Upper lobe of left lung (tissue), 6 donors: ENCODE measurements at regions not wholly inside any gene's neighbourhood (a gene's known extent, or its start where the extent isn't known, plus 50 kb on each side); places are given as distances from the start of the nearest gene placed in this dataset.

Experiments
- ATAC-seq, 2 donors: fragments of 200-7000 bp; cut with Tn5 transposase; one replicate each; pipeline ENCODE4 v1.9.1; 2022; ENCODE audit warnings: mild to moderate bottlenecking in 2 of 2, moderate library complexity in 2 of 2; ENCODE audit not compliant: low FRiP score in 2 of 2
- DNase-seq, 2 donors: peaks; one replicate each; pipeline ENCODE4 v3.0.0-alpha.2; 2019 to 2020
- H3K27ac ChIP-seq, 4 donors: fragments of 200-600 bp; sonication (generic); one replicate each; pipeline ENCODE4 v1.5.1; 2016 to 2019
- H3K27me3 ChIP-seq, 4 donors: fragments of 200-600 bp; sonication (generic); one replicate each; pipeline ENCODE4 v1.5.1; 2017 to 2019
- H3K36me3 ChIP-seq, 4 donors: fragments of 200-600 bp; sonication (generic); one replicate each; pipeline ENCODE4 v1.5.1; 2016 to 2019
- H3K4me1 ChIP-seq, 4 donors: fragments of 200-600 bp; sonication (generic); one replicate each; pipeline ENCODE4 v1.5.1; 2018 to 2019
- H3K4me3 ChIP-seq, 4 donors: fragments of 200-600 bp; sonication (generic); one replicate each; pipeline ENCODE4 v1.5.1; 2017 to 2019; ENCODE audit warnings: mild to moderate bottlenecking in 2 of 4, moderate library complexity in 1 of 4
- H3K9me3 ChIP-seq, 4 donors: fragments of 200-600 bp; sonication (generic); one replicate each; pipeline ENCODE4 v1.5.1; 2018 to 2019
- EP300 ChIP-seq, 4 donors: sonication (generic); formaldehyde crosslinking; IDR thresholded peaks; one replicate each; pipeline ENCODE4 v1.5.1; 2017; ENCODE audit warnings: antibody characterized with exemption in 4 of 4, control low read depth in 2 of 4
- POLR2A ChIP-seq, 4 donors: fragments of 450-650 bp; IDR thresholded peaks; one replicate each; pipeline ENCODE4 v1.5.1; 2016 to 2017; ENCODE audit warnings: antibody characterized with exemption in 4 of 4, mild to moderate bottlenecking in 2 of 4
- POLR2AphosphoS5 ChIP-seq, 2 donors: sonication (generic); formaldehyde crosslinking; IDR thresholded peaks; one replicate each; pipeline ENCODE4 v1.5.1; 2017; ENCODE audit warnings: antibody characterized with exemption in 2 of 2
- WGBS, 2 donors: methylation state at CpG; one replicate each; pipeline ENCODE4 v1.1.5; 2017 to 2018; 5-methylcytosine and 5-hydroxymethylcytosine counted together
- TF ChIP-seq, protein P1 (sequence below), 6 experiments: fragments of 450-650 bp in 4 of 6; fragments of 200-600 bp in 2 of 6; sonication (generic) in 2 of 6; IDR thresholded peaks; one replicate each; pipeline ENCODE4 v1.5.1; 2016 to 2019; ENCODE audit warnings: antibody characterized with exemption in 6 of 6
- donor health status: DM: no; HTN: no; CAD: no; lungs with moderate emphysema.
- donor health status: DM: no; HTN: yes; CAD: no; lungs with severe emphysema.

DNA sequence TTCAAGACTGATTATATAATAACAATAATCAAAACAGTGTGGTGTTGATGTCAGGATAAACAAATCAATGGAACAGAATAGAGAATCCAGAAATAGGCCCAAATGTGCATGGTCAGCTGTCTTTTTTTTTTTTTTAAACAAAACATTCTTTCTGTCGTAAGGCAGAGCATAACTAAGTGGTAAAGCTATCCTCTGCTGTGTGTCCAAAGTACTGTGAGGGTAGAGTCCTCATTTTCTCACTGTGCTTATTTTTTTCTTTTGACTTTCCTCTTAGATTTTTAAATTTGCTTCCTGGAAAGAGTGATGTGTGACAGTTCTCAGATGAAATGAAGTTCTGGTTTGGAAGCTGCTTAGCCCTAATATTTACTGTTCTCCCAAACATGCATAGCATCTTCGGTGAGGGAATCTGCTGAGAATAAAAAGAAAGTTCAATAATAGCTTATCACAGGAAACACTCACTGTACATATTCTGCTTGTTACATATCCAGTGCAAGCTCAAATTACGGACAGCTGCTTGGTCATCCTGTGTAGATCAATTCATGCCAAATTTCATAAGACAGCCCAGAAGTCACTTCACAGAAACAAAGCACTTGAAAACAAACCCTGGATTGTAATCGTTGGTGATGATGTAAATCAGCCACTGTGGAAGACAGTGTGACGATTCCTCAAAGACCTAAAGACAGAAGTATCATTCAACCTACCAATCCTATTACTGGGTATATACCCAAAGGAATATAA lies 423.9 kb downstream of the NEBL start:
- no peak overlapping the region for H3K27ac ChIP-seq

DNA sequence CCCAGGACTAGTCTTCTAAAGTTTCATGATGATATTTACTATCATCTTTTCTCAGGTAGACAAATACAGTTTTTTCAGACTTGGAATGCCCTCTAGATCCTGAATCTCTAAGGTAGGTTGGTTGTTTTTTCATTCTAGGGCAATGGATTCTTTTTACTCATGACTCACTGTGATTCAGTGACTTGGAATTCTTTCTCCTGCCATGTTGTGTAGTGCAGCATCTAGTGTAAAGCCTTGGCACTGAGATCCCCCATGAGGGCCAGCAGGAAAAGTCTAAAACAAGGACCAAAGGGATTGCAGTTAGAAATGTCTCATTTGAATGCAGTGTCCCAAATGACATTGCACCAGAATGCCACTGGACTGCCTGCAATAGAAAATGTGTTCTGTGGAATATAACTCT lies 430.4 kb downstream of the NEBL start:
- Histone ChIP-seq H3K9me3 (peaks cover 0 to 5% (median 2%) of the 10 kb centered on the region in 4 donors), H3K4me3 (no peak overlapping the region), H3K4me1 (no peaks in the 10 kb centered on the region), H3K27me3 (no peaks in the 10 kb centered on the region), H3K27ac (no peak overlapping the region), H3K36me3 (no peaks in the 10 kb centered on the region)
- ATAC-seq, result peak in 1 of 2 donors; percentile 50
- TF ChIP-seq, protein P1, sequence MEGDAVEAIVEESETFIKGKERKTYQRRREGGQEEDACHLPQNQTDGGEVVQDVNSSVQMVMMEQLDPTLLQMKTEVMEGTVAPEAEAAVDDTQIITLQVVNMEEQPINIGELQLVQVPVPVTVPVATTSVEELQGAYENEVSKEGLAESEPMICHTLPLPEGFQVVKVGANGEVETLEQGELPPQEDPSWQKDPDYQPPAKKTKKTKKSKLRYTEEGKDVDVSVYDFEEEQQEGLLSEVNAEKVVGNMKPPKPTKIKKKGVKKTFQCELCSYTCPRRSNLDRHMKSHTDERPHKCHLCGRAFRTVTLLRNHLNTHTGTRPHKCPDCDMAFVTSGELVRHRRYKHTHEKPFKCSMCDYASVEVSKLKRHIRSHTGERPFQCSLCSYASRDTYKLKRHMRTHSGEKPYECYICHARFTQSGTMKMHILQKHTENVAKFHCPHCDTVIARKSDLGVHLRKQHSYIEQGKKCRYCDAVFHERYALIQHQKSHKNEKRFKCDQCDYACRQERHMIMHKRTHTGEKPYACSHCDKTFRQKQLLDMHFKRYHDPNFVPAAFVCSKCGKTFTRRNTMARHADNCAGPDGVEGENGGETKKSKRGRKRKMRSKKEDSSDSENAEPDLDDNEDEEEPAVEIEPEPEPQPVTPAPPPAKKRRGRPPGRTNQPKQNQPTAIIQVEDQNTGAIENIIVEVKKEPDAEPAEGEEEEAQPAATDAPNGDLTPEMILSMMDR (IDR thresholded peaks at IDR 0.05), result no peak
- no peak for TF ChIP-seq POLR2AphosphoS5 (IDR thresholded peaks at IDR 0.05)
- no peak for TF ChIP-seq EP300 (IDR thresholded peaks at IDR 0.05)
- TF ChIP-seq POLR2A (IDR thresholded peaks at IDR 0.05), result no peak
- DNase-seq, result no peak

More for the DNA sequence above, 423.9 kb downstream of the NEBL start:
- ATAC-seq (no peak), DNase-seq (no peak)
- Histone ChIP-seq H3K27me3 (no peaks in the 10 kb centered on the region), H3K9me3 (no peaks in the 10 kb centered on the region), H3K36me3 (no peaks in the 10 kb centered on the region), H3K4me3 (no peak overlapping the region), H3K4me1 (no peaks in the 10 kb centered on the region)
- TF ChIP-seq POLR2A (IDR thresholded peaks at IDR 0.05), result no peak
- TF ChIP-seq, protein P1 (IDR thresholded peaks at IDR 0.05), result no peak
- TF ChIP-seq POLR2AphosphoS5 (IDR thresholded peaks at IDR 0.05), result no peak
- no peak for TF ChIP-seq EP300 (IDR thresholded peaks at IDR 0.05)
- 35 to 46% methylated on average over 5 of the region's 5 CpGs for WGBS, 2 donors

DNA sequence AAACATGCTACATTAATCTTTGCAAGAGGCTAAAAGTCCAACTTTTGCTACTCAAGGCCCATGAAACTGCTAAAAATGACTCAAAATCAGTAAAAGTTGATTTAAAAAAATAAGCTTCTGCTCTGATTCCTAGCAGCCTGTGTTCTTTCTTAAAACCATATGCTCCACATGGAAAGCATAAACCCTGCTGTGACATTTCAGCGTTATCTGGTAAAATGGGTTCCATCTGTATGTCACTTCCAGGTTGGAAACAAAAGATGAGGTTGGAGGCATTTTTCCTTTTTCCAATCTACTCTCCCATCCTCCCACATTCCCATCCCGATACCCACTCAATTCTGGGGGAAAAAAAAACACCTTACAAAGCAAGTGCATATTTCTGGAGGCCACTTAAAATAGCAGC lies 439.5 kb downstream of the NEBL start:
- no peak for DNase-seq
- Histone ChIP-seq H3K4me3 (no peak overlapping the region), H3K27ac (no peak overlapping the region), H3K9me3 (no peaks in the 10 kb centered on the region), H3K27me3 (no peaks in the 10 kb centered on the region), H3K4me1 (no peaks in the 10 kb centered on the region), H3K36me3 (no peaks in the 10 kb centered on the region)
- TF ChIP-seq POLR2A (IDR thresholded peaks at IDR 0.05) (no peak), POLR2AphosphoS5 (IDR thresholded peaks at IDR 0.05) (no peak), EP300 (IDR thresholded peaks at IDR 0.05) (no peak)
- TF ChIP-seq, protein P1 (IDR thresholded peaks at IDR 0.05), result no peak
- no peak for ATAC-seq
- WGBS, 2 donors, result 70 to 74% methylated on average over 2 of the region's 2 CpGs

DNA sequence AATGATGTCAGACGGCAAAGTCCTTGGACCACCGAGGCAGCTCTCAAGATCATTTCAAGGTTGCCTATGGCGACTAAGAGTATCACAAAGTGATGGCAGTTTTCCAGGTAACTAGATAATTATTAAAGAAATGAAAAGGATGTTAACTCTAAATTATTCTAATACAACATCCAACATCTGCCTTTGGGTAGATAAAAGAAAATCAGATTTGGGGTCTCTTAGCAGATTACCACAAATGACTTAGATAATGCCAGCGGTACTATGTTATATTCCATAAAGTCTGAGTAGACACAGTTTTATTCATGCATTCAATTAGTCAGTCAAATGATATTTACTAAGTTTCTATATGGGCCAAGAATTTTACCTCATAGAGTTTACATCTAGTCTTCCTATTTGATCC lies 441.3 kb downstream of the NEBL start:
- TF ChIP-seq POLR2AphosphoS5 (IDR thresholded peaks at IDR 0.05), result no peak
- no peak for TF ChIP-seq POLR2A (IDR thresholded peaks at IDR 0.05)
- TF ChIP-seq, protein P1 (IDR thresholded peaks at IDR 0.05), result no peak
- TF ChIP-seq EP300 (IDR thresholded peaks at IDR 0.05), result no peak
- Histone ChIP-seq H3K4me1 (no peaks in the 10 kb centered on the region), H3K36me3 (no peaks in the 10 kb centered on the region), H3K27me3 (no peaks in the 10 kb centered on the region), H3K27ac (no peak overlapping the region), H3K9me3 (no peaks in the 10 kb centered on the region), H3K4me3 (no peak overlapping the region)
- no peak for ATAC-seq
- WGBS, 2 donors, result 78 to 82% methylated on average over 4 of the region's 4 CpGs
- DNase-seq, result no peak

DNA sequence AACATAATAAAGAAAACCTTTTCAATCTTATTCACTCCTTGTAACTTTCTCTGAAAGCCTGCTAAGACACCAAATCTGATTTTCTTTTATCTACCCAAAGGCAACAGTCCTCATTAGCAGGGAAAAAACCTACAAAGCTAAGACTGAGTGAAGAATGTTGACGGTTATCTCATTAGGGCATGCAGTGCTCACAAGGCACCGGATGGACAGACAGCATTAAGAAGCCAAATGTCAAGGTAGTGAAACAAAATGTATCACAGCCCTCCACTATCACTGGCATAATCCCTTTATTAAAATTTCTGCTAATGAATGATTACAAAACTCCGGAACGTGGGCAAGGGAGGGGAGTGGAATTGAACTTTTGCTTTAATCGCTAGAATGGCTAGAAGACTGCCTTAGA lies 442.8 kb downstream of the NEBL start:
- DNase-seq, result no peak
- WGBS, 2 donors, result 71 to 80% methylated on average over 5 of the region's 5 CpGs
- Histone ChIP-seq H3K4me3 (no peak overlapping the region), H3K9me3 (no peaks in the 10 kb centered on the region), H3K4me1 (no peaks in the 10 kb centered on the region), H3K36me3 (no peaks in the 10 kb centered on the region), H3K27me3 (no peaks in the 10 kb centered on the region), H3K27ac (no peak overlapping the region)
- ATAC-seq, result no peak
- no peak for TF ChIP-seq POLR2A (IDR thresholded peaks at IDR 0.05)
- TF ChIP-seq EP300 (IDR thresholded peaks at IDR 0.05), result no peak
- TF ChIP-seq, protein P1 (IDR thresholded peaks at IDR 0.05), result no peak
- no peak for TF ChIP-seq POLR2AphosphoS5 (IDR thresholded peaks at IDR 0.05)
